Stimulated activated CD8-positive, alpha-beta memory T cell treated with anti-CD3 and anti-CD28 coated beads, Interleukin-15, amount 100 ng/mL, for 24 hours (primary cell): ENCODE measurements at regions not wholly inside any gene's neighbourhood (a gene's known extent, or its start where the extent isn't known, plus 50 kb on each side); places are given as distances from the start of the nearest gene placed in this dataset.

Experiments used
- DNase-seq: peaks from one replicate; pipeline ENCODE4 v3.0.0-alpha.2; 2020; ENCODE audit warnings: low read depth

DNA sequence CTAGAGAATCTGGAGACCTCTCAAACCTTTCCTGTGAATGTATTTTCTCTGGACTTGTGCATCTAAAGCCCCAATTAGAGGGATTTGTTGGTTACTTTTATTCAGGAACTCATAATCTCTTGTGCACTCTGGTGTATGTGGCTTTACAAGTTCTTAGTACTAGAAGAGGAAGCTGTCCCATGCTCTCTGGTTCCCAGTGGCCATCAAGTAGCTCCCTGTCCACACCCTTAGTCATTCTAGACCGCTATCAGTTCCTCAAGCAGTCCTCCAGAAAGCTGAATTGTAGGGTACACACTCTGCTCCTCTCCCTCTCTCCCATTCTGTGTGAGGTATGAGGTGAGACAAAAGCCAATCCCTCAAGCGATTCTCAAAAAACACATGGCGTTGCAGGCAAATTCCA lies 470.3 kb downstream of the PTPRC start:
- no peak for DNase-seq

DNA sequence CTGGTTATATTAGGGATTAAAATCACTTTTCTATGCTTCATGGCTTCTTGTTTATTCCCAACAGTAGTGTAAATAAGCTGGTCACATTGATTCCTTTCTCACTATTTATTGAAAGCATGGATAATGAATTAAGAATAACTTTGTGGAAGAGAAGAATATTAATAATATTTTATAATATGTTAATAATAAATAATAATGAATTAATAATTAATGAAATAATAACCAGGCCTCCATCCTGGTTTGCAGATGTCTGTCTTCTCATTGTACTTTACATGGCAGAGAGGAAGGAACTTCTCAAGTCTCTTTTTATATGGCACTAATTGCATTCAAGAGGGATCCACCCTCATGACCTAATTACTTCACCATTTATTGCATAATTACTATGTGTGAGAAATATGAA lies 473.5 kb downstream of the PTPRC start:
- DNase-seq, result no peak

DNA sequence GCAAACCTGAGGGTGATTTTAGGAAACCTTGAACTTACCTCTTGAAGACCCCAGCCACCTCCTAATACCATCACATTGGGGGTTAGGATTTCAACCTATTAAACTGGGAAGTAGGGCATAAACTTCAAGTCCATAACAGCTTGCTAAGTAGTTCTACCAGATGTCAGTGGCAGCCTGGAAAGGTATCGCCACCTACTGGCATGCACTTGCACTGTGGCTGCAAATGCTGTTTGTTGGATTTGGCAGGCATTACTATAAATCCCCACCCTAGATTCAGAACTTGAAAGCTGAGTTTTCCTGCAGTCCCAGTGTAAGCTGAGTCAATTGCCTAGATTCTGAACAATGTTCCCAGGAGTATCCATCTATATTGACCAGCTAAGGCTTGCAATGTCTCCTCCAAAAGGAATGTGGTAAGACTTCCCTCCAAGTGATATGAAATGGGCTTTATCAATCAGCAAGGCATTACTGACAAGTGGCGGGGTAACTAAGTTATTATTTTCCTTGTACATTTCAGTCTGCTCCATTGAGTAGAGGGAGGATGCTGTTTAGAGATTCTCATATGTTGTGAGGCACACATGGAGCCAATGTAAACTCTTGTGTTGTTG lies 474.5 kb downstream of the PTPRC start:
- peak; percentile 15 for DNase-seq

DNA sequence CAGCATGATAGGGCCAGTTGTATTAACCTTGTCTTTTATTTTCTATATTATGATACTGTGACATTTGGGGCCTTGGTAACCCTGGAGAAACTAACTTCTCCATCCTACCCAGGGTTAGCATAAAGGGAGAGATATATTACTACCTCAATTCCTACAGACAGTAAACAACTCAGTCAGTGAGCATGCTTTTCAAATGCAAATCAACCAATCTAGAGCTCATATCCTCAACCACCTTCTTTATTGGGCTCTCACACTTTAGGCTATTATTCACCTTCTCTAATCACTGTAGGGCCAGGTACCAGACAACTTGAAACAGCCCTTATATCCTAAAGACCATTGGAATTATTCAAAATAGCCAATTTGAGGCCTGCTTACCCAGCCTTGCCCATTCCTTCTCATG lies 477.6 kb downstream of the PTPRC start:
- no peak for DNase-seq

DNA sequence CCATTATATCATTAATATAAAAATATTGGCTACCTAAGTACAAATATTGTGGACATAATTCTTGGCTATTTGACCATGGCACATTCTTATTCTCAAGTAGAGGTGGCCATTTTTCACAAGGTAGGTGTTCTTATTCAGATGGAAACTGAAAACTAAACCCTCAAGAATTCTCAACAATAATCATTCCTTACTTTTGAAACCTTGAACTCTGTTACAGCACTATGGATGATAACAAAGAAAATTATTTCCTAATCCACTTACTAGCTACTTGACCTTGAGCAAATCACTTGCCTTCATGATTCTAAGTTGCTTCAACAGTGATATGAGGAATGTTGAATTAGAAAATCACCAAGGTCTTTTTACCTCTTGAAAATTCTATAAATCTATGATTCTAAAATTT lies 482.2 kb downstream of the PTPRC start:
- DNase-seq, result no peak

DNA sequence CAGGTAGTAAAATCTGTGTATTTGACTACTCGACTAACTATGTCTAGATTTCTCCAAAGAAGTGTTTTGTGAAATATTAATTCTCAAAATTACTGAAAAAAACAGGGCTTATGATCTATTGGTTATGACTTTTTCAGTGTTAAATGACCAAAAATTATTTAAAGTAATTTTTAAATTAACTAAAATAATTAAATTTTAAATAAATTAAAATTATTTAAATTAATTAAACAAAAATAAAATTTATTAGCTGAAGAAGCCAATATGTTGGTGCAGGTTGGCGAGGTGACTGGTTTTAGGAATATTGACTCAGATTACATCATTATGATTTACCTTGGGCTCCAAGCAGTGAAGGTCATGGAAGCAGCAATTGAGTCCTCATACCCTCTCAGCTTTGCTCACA lies 483.2 kb downstream of the PTPRC start:
- DNase-seq, result no peak

DNA sequence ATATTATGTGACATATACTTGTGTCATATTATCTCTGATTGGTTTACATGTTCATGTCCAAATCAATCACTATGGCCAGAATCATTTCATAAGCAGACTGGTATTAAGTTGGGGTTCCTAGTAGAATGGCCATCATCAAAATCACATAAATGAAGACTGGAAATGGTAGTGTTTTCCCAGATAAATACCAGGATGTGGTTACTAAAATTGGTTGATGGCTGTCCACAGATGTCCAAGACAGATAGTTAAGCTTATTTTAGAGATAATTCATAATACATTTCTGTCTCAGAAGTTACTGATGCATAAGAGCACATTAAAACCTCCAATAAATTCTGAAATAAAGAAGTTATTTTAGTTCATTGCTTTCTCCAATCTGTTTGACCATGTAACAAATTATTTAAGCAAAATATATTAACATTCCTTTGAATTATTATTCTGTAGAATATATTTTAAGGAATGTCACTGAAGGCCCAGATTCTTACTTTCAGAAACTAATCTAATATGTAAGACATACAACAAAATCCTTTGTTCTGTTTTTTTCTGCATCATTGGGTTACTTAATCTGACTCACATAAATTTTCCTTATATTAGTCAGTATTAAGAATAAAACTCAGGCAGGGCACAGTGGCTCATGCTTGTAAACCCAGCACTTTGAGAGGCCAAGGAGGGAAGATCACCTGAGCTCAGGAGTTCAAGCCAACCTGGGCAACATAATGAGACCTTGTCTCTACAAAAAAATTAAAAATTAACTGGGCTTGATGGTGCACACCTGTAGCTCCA lies 483.9 kb downstream of the PTPRC start:
- no peak for DNase-seq

DNA sequence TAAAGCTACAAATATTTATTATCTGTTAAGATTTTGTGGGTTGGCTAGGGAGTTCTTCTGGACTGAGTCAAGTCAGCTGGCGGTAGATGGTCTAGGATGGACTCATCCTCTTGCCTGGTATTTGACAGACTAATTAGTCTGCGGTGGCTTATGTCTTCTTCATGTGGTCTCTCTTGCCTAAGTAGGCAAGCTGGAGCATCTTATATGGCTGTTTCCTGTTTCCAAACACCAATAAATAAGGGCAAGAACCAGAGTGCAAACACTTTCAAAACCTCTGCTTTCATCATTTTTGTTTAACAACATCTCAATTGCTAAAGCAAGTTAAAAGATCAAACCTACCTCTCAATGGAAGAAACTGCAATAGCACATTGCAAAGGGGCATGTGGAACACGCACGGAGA lies 484.8 kb downstream of the PTPRC start:
- no peak for DNase-seq

DNA sequence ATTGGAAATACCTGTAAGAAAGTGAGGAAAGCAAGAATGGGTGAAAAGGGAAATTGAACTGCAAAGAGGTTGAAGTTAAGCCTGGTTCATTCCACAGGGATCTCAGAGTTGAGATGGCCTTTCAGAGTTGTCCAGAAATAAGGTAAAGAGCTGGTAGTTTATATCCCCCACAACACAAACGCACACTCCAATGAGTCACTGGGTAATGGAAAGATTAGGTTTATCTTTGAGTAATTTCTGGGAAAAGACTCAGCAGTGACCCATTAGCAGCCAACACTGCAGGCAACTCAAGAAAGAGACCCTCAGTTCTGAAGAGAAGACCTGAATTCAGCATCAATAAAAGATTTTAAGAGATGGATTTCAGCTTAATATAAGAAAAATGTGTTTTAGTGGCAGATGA lies 485.5 kb downstream of the PTPRC start:
- DNase-seq, result no peak

DNA sequence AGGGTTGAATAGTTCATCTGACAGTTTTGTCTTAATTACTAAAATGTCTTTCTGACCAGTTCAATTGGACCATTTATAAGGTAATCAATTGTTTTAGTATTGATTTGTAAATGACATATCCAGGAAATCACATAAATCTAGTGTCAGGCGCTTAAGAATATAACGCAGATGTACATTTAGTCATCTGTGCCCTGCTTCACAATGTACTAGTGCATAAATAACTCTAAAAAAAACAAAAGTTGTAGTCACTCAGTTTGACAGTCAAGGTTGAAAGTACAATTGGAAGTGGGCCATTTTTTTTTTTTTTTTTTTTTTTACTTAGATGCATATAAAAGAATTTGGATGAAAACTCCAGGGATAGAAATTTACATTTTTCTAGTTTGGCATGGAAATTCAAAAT lies 490.4 kb downstream of the PTPRC start:
- no peak for DNase-seq

DNA sequence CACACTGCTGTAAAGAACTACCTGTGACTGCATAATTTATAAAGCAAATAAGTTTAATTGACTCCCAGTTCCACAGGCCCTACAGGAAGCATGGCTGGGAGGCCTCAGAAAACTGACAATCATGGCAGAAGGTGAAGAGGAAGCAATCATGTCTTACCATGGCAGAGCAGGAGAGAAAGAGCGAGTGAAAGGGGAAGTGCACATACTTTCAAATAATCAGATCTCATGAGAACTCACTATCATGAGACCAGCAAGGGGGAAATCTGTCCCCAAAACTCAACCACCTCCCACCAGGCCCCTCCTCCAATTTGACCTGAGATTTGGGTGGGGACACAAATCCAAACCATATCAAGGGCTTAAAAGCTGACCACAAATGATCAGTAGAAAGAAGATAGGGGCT lies 493.2 kb downstream of the PTPRC start:
- DNase-seq, result no peak

DNA sequence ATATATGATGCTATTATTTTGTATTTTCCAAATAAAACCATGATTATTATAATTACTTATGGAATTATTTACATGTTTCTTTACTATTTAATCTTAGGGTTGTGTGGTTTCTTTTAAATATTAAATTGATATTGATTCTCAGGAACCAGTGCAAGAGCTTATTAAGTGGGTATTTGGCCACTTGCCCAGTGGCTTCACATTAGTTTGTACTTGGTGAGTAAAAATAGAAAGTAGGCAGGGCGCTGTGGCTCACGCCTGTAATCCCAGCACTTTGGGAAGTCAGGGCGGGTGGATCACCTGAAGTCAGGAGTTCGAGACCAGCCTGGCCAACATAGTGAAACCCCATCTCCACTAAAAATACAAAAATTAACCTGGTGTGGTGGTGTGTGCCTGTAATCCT lies 497.1 kb downstream of the PTPRC start:
- DNase-seq, result no peak

DNA sequence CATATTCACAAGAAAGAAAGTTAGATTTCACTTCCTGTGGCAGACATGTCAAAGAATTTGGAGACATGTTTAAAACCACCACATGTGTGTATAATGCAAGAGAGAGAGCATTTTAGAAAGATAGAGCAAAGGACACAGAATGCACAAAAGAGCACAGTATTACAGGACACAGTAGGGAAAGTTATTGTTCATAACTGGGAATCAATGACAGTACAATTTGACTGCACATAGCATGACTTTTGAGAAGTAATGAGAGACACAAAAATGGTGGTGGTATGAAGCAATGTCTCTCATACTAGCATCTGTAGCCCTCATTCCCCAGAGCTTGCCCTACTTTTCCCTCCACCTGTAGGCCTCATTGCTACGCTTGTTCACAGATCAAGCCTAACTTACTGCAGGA lies 499.2 kb downstream of the PTPRC start:
- DNase-seq, result no peak

DNA sequence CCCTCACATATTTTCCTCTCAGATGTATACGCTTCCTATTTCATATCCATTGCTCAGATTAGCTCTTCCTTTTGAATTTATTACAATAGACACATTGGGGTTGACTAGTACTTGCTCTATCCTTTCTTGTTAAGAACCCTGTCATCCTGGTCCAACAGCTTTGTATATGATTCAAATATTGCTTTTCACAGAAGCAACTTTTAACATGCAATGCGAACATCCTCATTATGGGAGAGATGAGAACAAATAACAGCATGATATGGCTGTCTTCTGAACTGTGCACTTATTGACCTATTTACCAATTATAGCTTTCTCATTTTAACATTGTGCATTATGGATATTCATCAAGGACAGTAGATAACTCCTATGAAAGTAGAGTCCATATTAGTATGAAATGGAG lies 510.8 kb downstream of the PTPRC start:
- DNase-seq, result no peak

DNA sequence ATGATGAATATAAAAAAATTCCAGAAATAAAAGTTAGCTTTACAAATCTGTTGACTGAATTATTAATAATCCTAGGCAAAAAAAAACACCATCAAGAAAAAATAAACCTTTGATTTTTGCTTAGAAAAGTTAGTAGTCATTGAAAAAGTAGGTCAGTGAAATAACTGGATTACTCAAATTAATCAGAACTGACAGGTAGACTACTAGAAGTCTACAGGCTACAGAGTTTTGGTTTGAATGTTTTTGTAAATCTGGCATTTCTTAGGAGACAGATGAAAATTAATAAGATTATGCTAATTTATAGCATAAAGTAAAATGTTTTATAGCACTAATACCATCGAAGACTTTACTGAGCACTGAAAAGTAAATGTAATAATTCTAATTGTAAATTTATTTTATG lies 511.9 kb downstream of the PTPRC start:
- no peak for DNase-seq

DNA sequence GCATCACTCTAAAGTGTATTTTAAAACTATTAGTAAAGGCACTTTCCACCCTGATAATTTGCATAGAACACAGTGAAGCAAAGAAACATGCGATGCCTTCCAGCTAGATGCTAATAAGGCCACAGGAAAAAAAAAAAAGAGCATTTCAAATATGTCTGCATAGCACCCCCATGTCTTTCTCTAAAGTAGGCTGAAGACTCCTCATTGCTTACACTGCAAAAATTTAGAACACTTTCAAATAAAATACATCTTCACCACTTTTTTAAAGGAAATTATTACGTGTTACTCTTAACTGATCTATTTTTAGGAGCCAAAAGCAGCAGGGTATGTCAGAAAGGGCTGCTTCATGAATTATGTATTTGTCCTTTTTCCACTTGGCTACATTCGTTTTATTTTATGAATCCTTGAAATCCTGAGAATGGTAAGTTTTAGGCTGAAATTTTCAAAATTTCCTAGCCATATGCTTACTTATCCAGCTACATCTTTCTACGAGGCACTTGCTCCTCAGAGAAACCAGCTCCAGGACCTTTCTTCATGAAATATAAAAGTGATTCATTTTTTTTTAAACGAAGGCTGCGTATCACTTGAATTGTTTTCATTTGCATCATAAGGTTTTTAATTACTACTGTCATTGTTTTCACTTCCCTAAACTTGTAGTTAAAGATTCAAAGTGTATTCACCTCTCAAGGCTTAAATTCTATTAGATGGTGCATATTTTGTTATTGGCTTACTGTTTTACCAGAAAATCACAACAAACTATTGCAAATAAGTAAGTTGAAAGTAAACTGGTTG lies 513.0 kb downstream of the PTPRC start:
- DNase-seq, result no peak

DNA sequence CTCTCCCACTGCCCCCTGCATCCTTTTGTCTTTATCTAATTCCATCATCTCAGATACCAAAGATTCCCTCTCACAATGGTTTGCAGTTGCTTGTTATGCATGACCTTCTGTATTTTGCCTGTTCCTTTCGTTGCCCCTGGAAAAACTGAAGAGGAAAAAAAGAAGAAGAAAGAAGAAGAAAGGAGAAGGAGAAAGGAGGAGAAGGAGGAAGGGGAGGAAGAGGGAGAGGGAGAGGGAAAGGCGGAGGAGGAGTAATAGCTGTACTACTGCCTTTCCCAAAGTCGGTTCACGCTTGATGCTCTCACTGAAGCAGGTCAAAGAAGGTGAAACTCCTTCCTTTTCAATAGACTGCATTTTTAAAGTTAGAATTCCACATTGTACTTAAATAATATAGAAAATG lies 513.8 kb downstream of the PTPRC start:
- no peak for DNase-seq

DNA sequence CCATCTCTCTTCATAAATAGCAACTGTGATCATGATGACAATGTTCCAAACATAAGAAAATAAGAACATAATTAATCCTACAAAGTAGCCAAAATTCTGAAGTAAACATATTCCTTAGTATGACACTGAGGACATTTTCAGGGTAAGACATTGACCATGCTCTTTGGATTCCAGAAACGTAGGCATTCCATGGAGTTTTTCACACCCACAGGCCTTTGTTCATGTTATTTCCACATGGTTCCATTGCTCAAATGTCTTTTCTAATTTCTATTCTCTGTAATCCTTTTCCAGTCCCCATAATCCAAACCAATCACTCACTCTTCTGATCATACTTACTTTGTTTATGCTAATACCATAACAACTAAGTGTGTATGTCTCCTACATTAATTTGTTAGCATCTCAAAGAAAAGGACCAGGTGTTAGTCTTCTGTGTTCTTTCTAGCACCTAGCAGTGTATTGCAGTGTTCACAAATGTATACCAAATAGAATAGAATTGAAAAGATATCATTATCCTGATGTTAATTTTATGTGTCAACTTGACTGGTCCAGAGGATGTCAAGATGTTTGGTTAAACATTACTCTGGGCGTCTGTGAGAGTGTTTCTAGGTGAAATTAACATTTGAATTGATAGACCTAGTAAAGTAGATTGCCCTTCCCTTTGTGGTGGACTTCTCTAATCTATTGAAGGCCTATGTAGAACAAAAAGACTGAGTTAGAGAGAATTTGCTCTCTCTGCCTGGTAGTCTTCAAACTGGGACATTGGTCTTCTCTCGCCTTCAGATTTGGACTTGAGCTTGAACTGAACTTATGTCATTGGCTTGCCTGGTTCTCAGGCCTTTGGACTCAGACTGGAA lies 516.6 kb downstream of the PTPRC start:
- DNase-seq, result no peak

DNA sequence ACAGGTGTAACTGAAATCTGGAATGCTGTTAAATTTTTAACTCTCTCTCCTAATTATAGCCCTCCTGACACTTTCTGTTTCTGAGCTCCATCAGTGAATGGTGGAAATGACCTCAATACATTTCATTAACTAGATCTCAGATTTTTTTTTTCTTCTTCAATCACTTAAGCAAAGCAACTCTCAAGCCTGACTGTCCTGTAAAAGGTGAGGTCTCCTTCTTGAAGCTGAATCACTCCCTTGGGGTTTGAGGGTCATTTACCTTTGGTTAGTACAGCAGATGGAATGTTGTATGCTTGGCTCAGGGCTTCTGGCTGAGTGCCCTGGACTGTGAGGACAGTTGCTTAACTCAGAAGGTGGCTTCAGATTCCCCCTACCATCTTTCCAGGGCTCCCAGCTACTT lies 518.7 kb downstream of the PTPRC start:
- no peak for DNase-seq

DNA sequence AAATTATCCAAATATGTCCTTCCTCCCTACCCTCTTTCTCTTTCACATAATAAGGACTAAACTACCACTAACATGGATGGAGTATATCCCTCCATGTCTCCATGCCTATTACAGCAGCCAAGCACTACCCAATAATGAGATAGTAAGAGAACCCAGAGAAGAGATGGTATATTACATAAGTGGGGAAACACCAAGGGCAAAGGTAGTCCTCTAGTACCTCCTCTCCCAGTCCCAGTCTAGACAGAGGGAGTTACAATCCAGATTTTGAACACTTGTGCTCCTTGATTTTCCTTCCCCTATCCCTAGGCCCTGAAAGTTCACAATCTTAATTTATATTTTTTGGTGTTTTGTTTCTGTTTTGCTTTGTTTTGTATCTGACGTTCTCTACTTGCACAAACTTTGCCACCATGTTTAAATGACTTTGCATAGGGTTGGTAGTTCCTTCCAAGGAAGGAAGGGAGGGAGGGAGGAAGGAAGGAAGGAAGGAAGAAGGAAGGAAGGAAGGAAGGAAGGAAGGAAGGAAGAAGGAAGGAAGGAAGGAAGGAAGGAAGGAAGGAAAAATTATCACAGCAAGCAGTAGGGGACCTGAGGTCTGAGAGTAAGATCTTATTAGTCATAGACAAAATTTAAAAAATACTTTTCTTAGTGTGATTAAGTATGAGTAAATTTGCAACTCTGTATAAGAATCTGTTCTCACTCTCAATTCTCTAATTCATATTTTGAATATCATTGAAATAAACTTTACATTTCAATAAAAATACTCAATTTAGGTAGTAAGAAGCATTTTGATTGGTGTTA lies 521.9 kb downstream of the PTPRC start:
- no peak for DNase-seq

DNA sequence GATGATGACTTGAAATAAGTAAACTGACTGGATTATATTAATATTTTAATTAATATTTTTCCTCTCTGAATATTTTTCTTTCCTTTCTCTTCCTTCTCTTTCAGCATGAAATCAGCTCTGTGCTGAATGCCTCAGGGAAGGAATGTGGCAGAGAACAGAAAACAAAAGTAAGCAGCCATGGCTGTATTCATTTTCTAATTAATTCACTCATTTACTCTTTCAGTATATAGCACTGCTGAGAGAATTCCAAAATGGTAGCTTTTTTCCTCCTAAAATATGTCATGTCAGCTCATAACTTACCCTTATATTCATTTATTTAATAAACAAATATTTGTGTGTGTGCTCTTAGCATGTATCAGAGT lies 522.5 kb downstream of the PTPRC start:
- DNase-seq, result no peak
